HepG2 (cell line): ENCODE measurements at regions not wholly inside any gene's neighbourhood (a gene's known extent, or its start where the extent isn't known, plus 50 kb on each side); places are given as distances from the start of the nearest gene placed in this dataset.

Experiments used
- ATAC-seq: fragments of 200-7000 bp; cut with Tn5 transposase; 3 replicates; pipeline ENCODE4 v1.9.1; 2020; ENCODE audit warnings: mild to moderate bottlenecking, moderate library complexity
- BruUV-seq: library from RNA; stranded (reverse); fragments of 400-500 nt; replicated peaks from 2 replicates; lab custom pipeline; 2021; lab: Mats Ljungman, UMichigan
- CTCF ChIA-PET: fragments of 300-600 bp; formaldehyde crosslinking; extraction: SDS; loops from one replicate; lab custom pipeline; 2021; ENCODE audit warnings: low total read pairs, inconsistent platforms, low intra/inter-chr PET ratio; lab: Yijun Ruan, JAX
- POLR2A ChIA-PET: fragments of 350-600 bp; sonication (Branson Sonifier 250); formaldehyde crosslinking; loops from one replicate; lab custom pipeline; 2020; ENCODE audit warnings: antibody characterized with exemption, inconsistent platforms; lab: Yijun Ruan, JAX
- DNase-seq: peaks from one replicate; pipeline ENCODE4 v3.0.0-alpha.2; 2015; ENCODE audit warnings: low spot score
- FAIRE-seq: peaks from 3 replicates; lab custom pipeline; 2011; peaks lifted over from hg19 to GRCh38; lab: Jason Lieb, UNC
- H2AFZ ChIP-seq: one replicate; pipeline ENCODE4 v1.6.1; 2011; ENCODE audit warnings: low read length, inconsistent platforms
- H3K27ac ChIP-seq: fragments of 300-600 bp; 3 replicates; pipeline ENCODE4 v1.8.0; 2011; ENCODE audit warnings: mixed run types, mild to moderate bottlenecking, mixed read lengths, low read length, inconsistent platforms; ENCODE audit not compliant: insufficient read depth; ENCODE audit errors: extremely low read length
- H3K27me3 ChIP-seq, 2 experiments: fragments of 200-600 bp in 1 of 2; 2 replicates in 1 of 2; 3 replicates in 1 of 2; pipeline versions ENCODE4 v1.6.0 to v1.8.0; 2011; ENCODE audit warnings: low read length in 2 of 2, mild to moderate bottlenecking in 2 of 2, moderate library complexity in 2 of 2, inconsistent platforms in 1 of 2; ENCODE audit not compliant: insufficient read depth in 2 of 2, control insufficient read depth in 1 of 2
- H3K36me3 ChIP-seq, 2 experiments: fragments of 200-600 bp in 1 of 2; replicated peaks in 1 of 2; 2 replicates in 1 of 2; 3 replicates in 1 of 2; pipeline versions ENCODE4 v1.5.1 to v1.8.0; 2011; ENCODE audit warnings: low read length in 2 of 2, inconsistent platforms in 1 of 2; ENCODE audit not compliant: insufficient read depth in 2 of 2, control insufficient read depth in 1 of 2
- H3K4me1 ChIP-seq: 2 replicates; pipeline ENCODE4 v1.5.1; 2012; ENCODE audit warnings: low read length, inconsistent platforms; ENCODE audit not compliant: insufficient read depth
- H3K4me2 ChIP-seq: 2 replicates; pipeline ENCODE4 v1.6.0; 2011; ENCODE audit warnings: low read depth, low read length, inconsistent platforms
- H3K4me3 ChIP-seq, 3 experiments: fragments of 200-600 bp in 1 of 3; sonication (generic), shearing (Covaris generic) in 1 of 3; replicated peaks in 1 of 3; 2 replicates each; pipeline ENCODE4 v1.5.1; 2011 to 2016; ENCODE audit warnings: low read length in 3 of 3, inconsistent platforms in 2 of 3, low read depth in 2 of 3, mild to moderate bottlenecking in 2 of 3, control low read depth in 1 of 3, mixed read lengths in 1 of 3; ENCODE audit not compliant: insufficient read depth in 1 of 3
- H3K79me2 ChIP-seq: one replicate; pipeline ENCODE4 v1.6.1; 2011; ENCODE audit warnings: low read length, inconsistent platforms; ENCODE audit not compliant: insufficient read depth
- H3K9ac ChIP-seq: 2 replicates; pipeline ENCODE4 v1.6.0; 2011; ENCODE audit warnings: mild to moderate bottlenecking, low read depth, low read length, inconsistent platforms; ENCODE audit not compliant: insufficient read depth
- H3K9me3 ChIP-seq: 2 replicates; pipeline ENCODE4 v1.5.1; 2012; ENCODE audit warnings: mild to moderate bottlenecking, low read length
- H4K20me1 ChIP-seq: 2 replicates; pipeline ENCODE4 v1.6.0; 2011; ENCODE audit warnings: inconsistent platforms, mild to moderate bottlenecking, low read length, moderate library complexity; ENCODE audit not compliant: insufficient read depth
- CEBPB ChIP-seq: IDR thresholded peaks from 2 replicates; pipeline ENCODE4 v1.6.1; 2011; ENCODE audit warnings: low read depth, low read length, improper control_type of control experiment, borderline replicate concordance
- ETV6 ChIP-seq: sonication (generic); formaldehyde crosslinking; conservative IDR thresholded peaks from 2 replicates; pipeline ENCODE4 v1.4.0; 2020; ENCODE audit warnings: missing genetic modification reagents
- GATAD2A ChIP-seq: IDR thresholded peaks from 2 replicates; pipeline ENCODE4 v1.6.1; 2016
- MTA3 ChIP-seq: sonication (generic); formaldehyde crosslinking; IDR thresholded peaks from 2 replicates; pipeline ENCODE4 v1.4.0; 2020; ENCODE audit warnings: missing genetic modification reagents
- NR0B2 ChIP-seq: sonication (generic); formaldehyde crosslinking; IDR thresholded peaks from 2 replicates; pipeline ENCODE4 v1.4.0; 2020; ENCODE audit warnings: mild to moderate bottlenecking, missing genetic modification reagents
- NR2C2 ChIP-seq: sonication (generic); formaldehyde crosslinking; IDR thresholded peaks from 2 replicates; pipeline ENCODE4 v1.4.0; 2020; ENCODE audit warnings: missing genetic modification reagents, mild to moderate bottlenecking, moderate library complexity, borderline replicate concordance
- RNF2 ChIP-seq: fragments of 450-650 bp; conservative IDR thresholded peaks from 2 replicates; pipeline ENCODE4 v1.6.1; 2016; ENCODE audit warnings: low read depth
- ZBTB14 ChIP-seq: sonication (generic); formaldehyde crosslinking; IDR thresholded peaks from 2 replicates; pipeline ENCODE4 v1.4.0; 2020; ENCODE audit warnings: missing genetic modification reagents
- ZNF17 ChIP-seq: sonication (generic); formaldehyde crosslinking; IDR thresholded peaks from 2 replicates; pipeline ENCODE4 v1.5.0; 2020; ENCODE audit warnings: mild to moderate bottlenecking, missing genetic modification reagents
- ZNF780A ChIP-seq: sonication (generic); formaldehyde crosslinking; IDR thresholded peaks from 2 replicates; pipeline ENCODE4 v1.8.0; 2022; ENCODE audit warnings: mild to moderate bottlenecking, missing genetic modification reagents, moderate library complexity
- ZSCAN31 ChIP-seq: sonication (generic); formaldehyde crosslinking; IDR thresholded peaks from 2 replicates; pipeline ENCODE4 v1.5.0; 2020; ENCODE audit warnings: low read depth, mild to moderate bottlenecking, missing genetic modification reagents
- WGBS: methylation state at CpG from one replicate; pipeline ENCODE4 v1.1.6; 2017; ENCODE audit warnings: low lambda C conversion rate; 5-methylcytosine and 5-hydroxymethylcytosine counted together
- in situ Hi-C: cut with HindIII; loops from 2 replicates; pipeline ENCODE4 v1.10.0; 2017; ENCODE audit warnings: low pct_unique_long_range_greater_than_20kb; ENCODE audit not compliant: extremely low pct_ligation_motif_present
- intact Hi-C: fragments of 100-400 bp; cut with micrococcal nuclease; formaldehyde crosslinking; loops from one replicate; pipeline ENCODE4 v1.10.0; 2022; ENCODE audit not compliant: unreplicated experiment
- TF ChIP-seq, protein P1 (sequence below): sonication (generic); formaldehyde crosslinking; IDR thresholded peaks from 2 replicates; pipeline ENCODE4 v1.4.0; 2020; ENCODE audit warnings: missing genetic modification reagents

DNA sequence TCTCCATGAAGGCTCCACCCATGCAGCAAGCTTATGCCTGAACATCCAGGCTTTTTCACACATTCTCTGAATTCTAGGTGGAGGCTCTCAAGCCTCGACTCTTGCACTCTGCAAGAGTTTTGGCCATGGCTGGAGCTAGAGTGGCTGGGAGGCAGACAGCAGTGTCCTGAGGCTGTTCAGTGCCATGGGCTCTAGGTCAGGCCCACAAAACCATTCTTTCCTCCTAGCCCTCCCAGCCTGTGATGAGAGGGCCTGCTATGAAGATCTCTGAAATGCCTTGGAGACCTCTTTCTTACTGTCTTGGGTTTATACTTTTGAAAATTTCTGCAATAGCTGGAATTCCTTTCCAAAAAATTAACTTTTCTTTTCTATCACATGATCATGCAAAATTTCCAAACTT is 210.7 kb downstream of the RND3 start:
- 0% methylated on average over 1 of the region's 1 CpG for WGBS
- ATAC-seq (no peak), DNase-seq (no peak), FAIRE-seq (no peak)
- Histone ChIP-seq H3K27me3 (no peaks in the 10 kb centered on the region), H4K20me1 (no peaks in the 10 kb centered on the region), H3K9ac (no peak overlapping the region), H2AFZ (no peak overlapping the region), H3K79me2 (no peaks in the 10 kb centered on the region), H3K36me3 (no peaks in the 10 kb centered on the region), H3K4me1 (no peaks in the 10 kb centered on the region), H3K4me2 (no peak overlapping the region), H3K9me3 (peaks cover 100% of the 10 kb centered on the region), H3K27ac (no peak overlapping the region), H3K4me3 (no peak overlapping the region)
- TF ChIP-seq, protein P1, sequence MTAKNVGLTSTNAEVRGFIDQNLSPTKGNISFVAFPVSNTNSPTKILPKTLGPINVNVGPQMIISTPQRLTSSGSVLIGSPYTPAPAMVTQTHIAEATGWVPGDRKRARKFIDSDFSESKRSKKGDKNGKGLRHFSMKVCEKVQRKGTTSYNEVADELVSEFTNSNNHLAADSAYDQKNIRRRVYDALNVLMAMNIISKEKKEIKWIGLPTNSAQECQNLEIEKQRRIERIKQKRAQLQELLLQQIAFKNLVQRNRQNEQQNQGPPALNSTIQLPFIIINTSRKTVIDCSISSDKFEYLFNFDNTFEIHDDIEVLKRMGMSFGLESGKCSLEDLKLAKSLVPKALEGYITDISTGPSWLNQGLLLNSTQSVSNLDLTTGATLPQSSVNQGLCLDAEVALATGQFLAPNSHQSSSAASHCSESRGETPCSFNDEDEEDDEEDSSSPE (CRISPR knock-in tag), result no peak
- TF ChIP-seq NR0B2, result no peak
- no peak for TF ChIP-seq ZSCAN31 (CRISPR knock-in tag)
- TF ChIP-seq ZBTB14 (CRISPR knock-in tag), result no peak
- no peak for TF ChIP-seq RNF2
- no peak for TF ChIP-seq ETV6 (CRISPR knock-in tag)
- TF ChIP-seq NR2C2, result no peak
- TF ChIP-seq CEBPB, result no peak
- TF ChIP-seq MTA3, result no peak
- no peak for TF ChIP-seq ZNF17 (CRISPR knock-in tag)
- no peak for TF ChIP-seq ZNF780A
- no peak for TF ChIP-seq GATAD2A (CRISPR knock-in tag)
- in situ Hi-C loops, result no loop called here
- intact Hi-C loops, result no loop called here
- POLR2A ChIA-PET, result no interaction called here
- BruUV-seq, result no TSS peak
- CTCF ChIA-PET, result no interaction called here
